Frontal cortex (tissue), 3 donors: ENCODE measurements at regions not wholly inside any gene's neighbourhood (a gene's known extent, or its start where the extent isn't known, plus 50 kb on each side); places are given as distances from the start of the nearest gene placed in this dataset.

ENCODE experiments used
- DNase-seq, 2 donors: peaks; one replicate each; pipeline ENCODE4 v3.0.0; 2012; ENCODE audit warnings: low spot score in 2 of 2
- FAIRE-seq: peaks from 2 replicates; lab custom pipeline; 2012; peaks lifted over from hg19 to GRCh38; lab: Jason Lieb, UNC
- donor health status: control.
- donor health status: control.
- donor health status: control.

DNA sequence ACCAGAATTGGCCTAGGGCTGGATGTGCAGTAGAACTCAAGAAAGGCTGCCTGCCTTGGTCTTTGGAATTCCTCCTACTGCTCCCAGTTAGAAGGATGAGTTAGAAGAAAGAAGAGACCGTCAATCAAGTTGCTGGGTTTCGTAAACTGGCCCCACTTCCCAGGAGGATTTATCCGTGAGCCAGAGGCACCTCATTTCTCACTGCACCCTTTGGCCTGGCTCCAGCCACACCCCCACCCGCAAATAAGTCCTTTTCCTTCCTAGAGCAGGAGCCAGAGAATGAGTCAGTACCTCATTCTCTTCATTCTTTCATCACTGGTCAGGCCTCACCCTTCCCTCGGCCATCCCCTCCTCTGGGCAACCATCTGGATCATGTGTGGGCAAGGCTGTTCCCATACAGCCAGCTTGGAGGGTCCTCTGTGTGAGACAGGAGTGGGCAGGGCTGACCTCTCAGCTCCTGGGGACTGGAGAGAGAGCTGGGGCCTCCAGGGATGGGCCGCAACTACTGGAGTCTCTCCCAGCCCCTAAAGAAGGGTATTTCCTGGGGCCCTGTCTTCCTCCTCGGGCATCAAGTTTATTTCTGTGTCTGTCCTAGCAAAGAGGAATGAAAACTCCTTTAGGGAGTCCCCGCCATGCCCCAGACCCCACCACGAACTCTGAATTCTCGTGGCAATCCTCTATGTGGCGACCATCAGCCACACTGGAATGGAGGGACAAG lies 87.2 kb upstream of the DUSP5 start:
- FAIRE-seq: no peak
- DNase-seq: no peak

DNA sequence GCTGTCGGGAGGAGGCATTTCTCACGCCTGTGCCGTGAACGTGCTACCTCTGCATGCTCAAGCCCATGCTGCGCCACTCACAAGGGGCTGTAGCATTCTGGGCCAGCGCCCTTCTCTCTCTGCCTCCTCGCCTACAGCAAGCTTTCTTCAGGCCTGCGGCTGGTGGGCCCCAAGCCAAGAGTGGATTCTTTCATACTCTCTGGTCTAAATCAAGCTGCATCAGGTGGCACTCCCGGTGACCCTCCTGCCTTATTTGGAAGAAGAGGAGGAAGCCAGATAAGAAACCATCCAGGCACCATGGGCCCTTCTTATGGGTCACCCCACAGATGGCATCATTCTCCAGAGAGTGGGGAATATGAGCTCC lies 86.7 kb upstream of the DUSP5 start:
- no peak for FAIRE-seq
- no peak for DNase-seq

DNA sequence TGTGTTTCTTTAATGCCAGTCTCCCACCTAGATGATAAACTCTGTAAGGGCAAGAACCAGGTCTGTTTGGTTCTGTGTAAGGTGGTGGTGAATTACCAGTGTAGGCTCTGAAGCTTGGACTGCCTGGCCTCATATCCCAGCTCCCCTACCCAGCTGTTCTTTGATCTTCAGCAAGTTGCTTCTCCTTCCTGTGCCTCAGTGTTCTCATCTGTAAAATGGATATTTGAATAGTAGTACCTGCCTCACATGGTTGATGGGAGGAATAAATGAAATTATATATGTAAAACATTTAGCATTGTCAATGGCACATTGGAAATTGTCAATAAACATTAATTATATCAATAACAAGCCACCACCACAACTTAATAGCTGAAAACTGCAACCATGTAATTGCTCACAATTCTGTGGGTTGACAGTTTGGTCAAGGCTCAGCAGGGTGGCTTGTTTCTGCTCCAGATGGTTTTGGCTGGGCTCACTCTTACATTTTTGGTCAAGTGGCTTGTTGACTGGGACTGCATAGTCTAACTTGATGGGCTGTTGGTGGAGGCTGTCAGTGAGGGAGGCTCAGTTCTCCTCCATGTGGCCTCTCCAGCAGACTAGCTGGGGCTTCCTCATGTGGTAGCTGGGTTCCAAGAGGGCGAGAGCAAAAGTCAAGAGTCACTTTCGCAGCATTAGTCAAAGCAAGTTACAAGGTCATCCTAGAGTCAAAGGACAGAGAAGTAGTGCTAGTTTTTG lies 84.5 kb upstream of the DUSP5 start:
- FAIRE-seq (no peak), DNase-seq (no peak)

DNA sequence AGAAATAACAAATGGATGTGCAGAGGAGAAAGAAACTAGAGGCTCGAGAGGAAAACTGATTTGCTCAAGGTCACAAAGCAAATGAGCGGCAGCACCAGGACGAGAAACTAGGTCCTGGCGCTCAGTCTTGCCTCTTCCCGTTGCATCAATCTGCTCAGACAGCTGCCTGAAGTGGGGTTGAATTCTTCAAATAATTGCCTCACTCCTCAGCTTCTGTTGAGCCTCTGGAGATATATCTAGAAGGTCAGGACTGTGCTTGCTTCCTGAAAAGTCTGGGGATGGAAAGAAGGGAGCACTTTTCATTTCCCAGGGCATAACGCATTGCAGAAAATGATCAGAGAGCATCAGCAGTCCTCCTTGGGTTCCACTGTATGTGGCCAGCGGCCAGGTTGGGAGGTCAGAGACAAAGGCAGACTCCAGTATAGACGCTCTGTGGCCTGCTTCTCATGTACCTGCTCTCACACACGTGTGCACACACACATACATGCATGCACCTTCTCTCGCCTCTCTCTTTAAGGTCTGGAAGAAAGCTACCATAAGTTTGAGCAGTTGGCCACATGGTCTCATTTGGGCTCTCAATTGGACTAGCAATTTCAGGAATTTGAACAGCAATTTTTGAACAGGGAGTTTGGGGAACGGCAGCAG lies 83.7 kb upstream of the DUSP5 start:
- no peak for DNase-seq
- no peak for FAIRE-seq

DNA sequence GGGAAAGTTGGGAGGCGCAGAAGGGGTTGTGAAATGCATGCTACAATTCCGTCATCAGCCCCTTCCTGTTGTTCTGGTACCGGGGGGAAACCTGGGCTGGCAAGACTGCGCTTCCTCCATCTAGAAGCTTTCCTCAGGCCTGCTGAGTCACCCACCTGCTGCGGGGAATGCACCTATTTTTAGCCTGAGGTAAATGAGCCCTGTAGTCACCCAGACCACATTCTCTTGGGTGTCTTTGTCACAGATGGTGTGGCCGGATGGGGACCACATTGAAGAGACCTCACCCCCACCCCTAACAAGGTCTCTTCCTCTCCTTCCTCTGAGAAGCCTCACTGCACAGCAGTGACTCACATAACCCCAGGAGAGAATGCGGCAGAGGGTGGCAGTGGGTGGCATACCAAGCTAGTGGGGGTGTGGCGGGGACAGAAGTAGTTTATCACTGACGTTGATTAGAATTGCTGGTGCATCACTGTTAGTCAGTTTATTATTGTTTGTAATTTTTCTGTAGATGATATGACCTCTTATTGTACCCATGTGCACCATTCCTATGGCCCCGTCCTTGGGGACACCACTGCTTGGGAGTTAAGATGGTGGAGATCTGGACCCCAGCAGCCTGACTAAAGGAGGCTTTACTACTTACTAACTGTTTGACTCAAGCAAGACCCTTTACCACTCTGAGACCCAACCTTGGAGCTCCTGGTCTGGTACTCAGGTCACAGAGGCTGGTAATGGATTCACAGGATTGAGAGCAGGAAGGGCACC lies 83.0 kb upstream of the DUSP5 start:
- no peak for DNase-seq
- FAIRE-seq: no peak

DNA sequence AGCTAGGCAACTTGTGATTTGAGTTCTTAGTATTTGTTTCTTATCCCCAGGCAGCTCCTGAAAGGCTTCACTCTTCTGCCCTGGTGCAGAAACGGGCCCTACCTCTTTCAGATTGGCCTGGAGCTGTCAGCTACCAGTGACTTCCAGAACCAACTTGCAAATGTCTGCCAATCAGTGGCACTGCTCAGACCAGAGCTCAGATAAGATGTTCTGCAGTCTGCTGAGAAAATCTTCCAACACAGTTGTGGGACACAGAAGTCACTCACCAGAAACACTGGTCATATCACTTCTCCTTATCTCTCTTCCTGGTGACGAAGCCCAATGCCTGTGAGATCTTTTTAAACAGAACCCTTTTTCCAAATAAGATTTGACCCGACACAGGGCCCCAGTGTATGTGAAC lies 81.9 kb upstream of the DUSP5 start:
- no peak for FAIRE-seq
- DNase-seq: no peak

DNA sequence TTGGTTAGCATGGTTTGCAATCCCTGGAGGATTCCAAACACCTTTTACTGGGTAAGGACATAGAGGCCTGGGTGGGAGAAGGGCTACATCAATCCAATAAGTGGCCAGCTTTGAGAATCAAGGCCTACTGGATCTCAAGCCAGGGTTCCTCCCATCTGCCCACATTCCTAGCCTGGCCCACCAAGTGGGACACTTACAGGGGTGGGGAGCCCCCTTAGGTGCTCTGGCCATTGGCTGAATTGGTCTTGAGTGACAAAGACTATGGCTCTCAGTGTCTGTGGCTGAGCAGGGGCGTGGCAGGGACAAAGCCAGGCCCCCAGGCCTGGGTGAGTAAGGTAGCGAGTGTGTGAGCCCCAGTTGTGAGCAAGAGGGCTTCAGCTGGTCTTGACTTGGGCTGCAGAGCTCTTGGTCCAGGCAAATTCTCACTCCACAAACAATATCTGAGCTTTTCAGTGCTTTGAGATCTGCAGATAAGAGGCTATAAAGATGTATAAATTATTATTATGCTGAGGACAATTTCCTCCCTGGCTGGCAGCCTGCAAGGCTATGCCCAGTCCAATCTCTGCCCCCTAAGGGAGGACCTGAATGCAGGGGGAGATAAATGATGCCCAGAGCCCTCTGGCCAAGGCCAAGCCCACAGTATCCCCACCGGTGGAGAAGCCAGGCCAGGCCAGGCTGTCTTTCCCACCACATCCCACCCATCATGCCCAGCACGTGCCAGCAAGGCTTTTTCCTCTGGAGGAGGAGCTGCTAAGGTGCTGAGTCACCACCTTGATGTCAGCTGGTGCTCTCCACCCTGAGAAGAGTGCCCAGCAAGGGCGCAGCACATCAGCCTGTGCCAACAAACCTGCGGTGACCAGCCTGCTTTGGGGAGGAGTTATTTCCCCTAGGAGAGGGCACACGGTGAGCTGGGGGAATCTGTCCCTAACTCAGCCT lies 80.7 kb upstream of the DUSP5 start:
- no peak for FAIRE-seq
- DNase-seq: no peak

DNA sequence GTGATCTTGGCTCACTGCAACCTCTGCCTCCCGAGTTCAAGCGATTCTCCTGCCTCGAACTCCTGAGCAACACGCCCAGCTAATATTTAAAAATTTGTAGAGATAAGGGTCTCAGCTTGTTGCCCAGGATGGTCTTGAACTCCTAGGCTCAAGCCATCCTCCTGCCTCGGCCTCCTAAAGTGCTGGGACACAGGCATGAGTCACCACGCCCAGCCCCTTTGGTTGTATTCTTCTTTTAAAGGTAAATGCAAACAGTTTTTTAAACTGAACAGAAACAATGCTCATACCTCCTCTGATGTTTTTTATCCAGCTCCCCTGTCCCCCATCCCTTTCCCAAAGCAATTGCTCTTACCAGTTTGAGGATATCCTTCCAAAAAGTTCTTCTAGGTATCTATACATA lies 79.5 kb upstream of the DUSP5 start:
- DNase-seq (no peak), FAIRE-seq (no peak)

DNA sequence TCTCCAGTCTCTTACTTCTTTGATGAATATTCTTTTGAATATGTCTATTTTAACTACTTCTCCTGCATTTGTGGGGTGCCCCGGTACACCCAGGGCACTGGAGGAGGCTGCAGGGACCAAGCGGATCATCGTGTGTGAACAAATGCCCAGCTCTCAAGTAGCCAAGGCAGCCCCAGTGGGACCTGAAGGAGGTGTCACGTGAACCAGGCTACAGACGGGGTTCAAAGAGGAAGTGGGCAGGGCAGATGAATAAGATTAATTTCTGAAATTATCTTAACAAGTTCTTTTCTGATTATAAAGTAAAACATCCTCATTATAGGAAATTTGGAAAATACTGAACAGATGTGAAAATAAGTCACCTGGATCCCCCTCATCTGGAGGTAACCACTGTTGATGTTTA lies 78.4 kb upstream of the DUSP5 start:
- DNase-seq: no peak
- FAIRE-seq: no peak

DNA sequence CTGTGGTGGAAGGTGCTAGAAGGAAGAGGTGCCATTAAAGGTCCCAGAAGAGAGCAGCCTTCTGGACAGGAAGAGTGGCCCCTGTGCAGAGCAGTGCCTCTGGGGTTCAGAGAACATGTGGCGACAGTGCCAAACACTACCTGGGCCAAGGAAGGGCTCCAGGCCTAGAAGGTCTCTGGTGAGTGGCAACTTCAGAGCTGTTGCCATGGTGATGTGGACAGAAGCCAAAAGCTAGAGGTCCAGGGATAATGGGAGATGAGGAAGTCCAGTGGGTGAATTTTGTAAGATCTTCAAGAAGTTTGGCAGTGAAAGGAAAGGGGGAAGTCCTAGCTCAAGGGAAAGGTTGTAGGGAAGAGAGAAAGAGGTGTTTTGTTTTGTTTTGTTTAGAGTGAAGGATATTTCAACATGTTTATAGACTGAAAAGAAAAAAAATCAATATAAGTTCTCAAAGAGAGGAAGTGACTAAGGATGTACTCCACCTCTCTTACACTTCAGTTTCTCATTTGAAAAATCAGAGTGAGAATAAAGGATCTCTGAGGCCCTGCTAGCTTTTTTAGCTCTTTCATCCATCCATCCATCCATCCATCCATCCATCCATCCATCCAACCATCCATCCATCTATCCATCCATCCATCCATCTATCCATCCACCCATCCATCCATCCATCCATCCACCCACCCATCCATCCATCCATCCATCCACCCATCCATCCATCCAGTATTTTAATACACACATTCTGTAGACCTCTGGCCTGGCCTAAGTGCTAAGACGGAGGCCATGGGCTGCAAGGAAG lies 77.1 kb upstream of the DUSP5 start:
- DNase-seq (no peak), FAIRE-seq (no peak)

DNA sequence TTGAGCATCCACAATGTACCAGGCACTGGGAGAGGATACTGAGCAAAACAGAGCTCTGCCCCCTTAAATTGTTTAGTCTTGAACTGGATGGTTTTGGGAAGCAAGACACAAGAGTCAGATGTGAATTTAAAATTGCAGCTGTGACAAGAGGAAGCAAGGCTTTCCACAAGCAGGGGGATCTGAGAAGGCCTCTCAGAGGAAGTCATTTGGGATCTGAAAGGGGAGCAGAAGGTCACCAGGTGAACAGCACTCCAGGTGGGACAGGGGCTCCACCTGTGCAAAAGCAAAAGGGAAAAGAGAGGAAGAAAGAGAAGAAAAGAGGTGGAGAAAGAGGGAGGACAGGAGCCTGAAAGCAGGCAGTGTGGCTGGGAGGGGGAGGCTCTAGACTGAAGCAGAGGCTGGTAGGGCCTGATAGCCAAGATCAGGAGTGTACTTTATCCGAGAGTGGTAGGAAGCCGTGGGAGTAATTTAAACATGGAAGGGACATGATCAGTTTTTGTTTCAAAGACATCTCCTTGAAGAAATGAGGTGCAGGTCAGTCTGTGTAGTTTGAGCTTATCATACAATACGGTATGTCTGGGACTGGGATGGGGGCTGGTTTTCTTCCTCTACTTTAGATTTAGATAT lies 76.1 kb upstream of the DUSP5 start:
- DNase-seq (no peak), FAIRE-seq (no peak)

DNA sequence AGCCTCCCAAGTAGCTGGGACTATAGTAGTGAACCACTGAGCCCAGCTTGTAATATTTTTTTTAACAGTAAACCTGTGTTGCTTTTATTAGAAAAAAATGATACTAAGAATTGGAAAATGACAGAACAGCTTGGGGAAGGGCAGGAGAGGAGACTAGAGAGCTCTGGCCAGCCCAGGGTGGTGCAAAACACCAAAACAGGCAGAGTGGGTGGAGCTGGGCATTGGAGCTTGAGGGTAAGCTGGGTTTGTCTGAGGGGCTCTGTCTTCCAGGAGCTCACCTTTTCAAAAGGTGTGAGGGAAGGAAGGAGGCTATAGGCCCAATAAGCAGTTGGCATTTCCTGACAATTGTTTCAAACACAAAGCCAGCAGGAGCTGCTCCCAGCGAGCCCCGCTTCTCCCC lies 75.2 kb upstream of the DUSP5 start:
- FAIRE-seq: no peak
- no peak for DNase-seq

DNA sequence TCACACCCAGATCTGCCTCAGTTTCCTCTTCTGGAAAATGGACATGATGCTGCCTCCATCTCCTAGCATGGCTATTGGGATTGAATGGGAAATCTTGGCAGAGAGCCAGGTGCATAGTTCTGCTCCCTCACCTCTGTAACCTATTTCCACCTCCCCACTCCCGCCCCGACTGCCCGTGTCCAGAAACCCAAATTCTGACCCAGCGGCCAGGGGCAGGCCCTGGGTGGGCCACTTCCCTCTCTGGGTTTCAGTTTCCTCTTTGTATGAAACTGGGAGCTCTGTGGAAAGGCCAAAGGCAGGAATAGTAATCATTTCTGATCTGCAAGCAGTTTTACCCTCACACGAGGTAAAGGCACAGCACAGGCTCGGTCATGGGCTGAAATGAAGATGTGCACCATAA lies 74.1 kb upstream of the DUSP5 start:
- no peak for DNase-seq
- FAIRE-seq: no peak

DNA sequence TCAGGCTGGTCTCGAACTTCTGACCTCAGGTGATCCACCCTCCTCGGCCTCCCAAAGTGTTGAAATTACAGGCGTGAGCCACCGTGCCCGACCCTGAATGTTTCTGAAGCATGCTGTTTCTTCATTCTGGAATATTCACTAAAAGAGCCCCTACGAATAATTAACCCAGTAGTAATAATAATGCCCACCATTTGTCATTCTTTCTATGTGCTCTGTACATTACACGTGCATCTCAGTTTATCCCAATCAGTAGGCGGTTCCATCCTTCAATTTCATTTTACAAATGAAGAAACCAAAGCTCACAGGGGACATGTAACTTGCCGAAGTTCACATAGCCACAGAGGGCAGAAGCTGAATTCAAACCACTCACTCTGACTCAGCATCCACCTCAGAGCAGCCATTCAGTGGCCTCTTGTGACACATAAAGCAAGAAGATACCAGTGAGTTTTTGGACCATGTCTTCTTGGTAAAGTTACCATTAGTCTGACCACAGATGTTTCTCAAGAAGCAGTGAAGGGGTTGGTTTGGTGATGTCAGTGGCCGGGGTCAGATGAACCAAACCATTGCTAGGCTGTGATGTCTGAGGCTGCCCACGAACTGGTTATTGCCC lies 71.9 kb upstream of the DUSP5 start:
- FAIRE-seq (no peak), DNase-seq (no peak)

DNA sequence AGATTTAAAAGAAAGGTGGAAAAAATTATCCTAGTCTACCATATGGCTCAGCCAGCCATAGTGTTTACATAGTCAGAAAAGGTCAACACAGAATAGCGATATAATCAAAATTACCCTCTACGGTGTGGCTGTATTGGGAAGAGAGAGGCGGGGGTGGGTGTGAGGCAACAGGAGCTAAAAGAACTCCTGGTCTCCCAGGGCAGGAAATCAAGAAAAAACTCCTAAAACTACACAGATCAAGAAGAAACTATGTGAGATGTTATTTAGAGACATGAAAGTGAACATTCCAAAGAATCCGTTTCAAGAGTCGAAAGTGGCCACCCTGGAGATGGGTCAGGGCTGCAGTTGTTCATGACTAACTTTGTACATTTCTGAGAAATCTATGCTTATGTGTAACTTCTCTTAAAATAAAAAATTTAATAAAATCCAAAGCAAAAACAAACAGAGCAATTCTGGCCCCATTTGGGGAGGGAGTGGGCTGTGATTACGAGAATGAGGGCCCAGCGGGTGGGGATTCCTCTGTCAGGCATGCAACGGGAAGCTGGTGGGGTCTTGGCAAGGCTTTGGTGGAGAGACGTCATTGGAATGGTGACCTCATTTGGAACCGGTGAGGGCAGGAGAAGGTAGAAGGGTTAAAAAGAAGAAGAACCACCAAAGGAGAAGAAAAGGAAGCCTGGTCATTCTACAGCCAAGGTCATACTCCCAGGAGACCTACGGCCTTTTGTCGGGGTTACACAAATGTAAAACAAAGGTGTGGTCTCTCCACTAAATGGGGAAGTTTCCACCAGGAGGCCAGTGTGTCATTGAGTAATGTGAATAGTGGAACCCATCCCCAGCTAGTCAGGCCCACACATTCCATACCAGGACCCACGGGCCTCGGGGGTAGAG lies 71.2 kb upstream of the DUSP5 start:
- FAIRE-seq (no peak), DNase-seq (no peak)

DNA sequence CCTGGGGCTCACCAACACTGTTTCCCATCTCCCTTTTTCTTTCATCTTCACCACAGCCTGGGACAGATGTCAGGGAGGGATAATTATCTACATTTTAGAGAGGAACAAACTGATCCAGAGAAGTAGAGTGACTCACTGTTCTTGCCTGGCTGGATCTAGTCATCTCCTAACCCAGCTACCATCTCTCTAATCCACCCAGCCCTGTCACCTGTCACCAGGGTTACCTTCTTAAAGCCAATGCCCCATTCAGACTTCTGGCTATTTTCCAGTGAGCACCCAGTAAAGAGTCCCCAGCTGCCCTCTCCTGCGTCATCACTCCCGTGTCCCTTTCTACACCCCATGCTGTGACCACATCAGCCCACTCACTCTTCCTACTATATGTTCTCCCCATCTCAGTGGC lies 68.4 kb upstream of the DUSP5 start:
- FAIRE-seq: no peak
- no peak for DNase-seq
